ENCODE measurements at regions not wholly inside any gene's neighbourhood (a gene's known extent, or its start where the extent isn't known, plus 50 kb on each side); places are given as distances from the start of the nearest gene placed in this dataset.

- H3K4me1 ChIP-seq (ENCODE audit: insufficient read depth, insufficient read length) = no peaks in the 10 kb centered on the region
- no peak overlapping the region for H3K4me3 ChIP-seq (ENCODE audit: insufficient read length, low read depth)
- H3K27me3 ChIP-seq (ENCODE audit: insufficient read depth, insufficient read length) = no peaks in the 10 kb centered on the region
- no peak for TF ChIP-seq ZNF274 (IDR thresholded peaks at IDR 0.05; ENCODE audit: low read depth, low read length)
- no peak for TF ChIP-seq SUZ12 (IDR thresholded peaks at IDR 0.05; ENCODE audit: extremely low read depth, insufficient read depth, insufficient read length)
- TF ChIP-seq YY1 (IDR thresholded peaks at IDR 0.05; ENCODE audit: insufficient read depth, insufficient read length) = no peak
- 0 out of 2 replicates have a peak, but pooled peaks cover 3% of the 10 kb centered on the region for H3K9me3 ChIP-seq (ENCODE audit: insufficient read depth, low read length)
- no peak for DNase-seq (ENCODE audit: low read depth, low spot score)
- no peak overlapping the region for H3K9ac ChIP-seq (ENCODE audit: insufficient read length, low read depth)
- H3K36me3 ChIP-seq (ENCODE audit: insufficient read depth, insufficient read length, low read length) = no peaks in the 10 kb centered on the region
Measured at GRCh38 chr9:1514776-1515363, 464.7 kb downstream of the DMRT2 start.

- H3K4me3 ChIP-seq (ENCODE audit: insufficient read length, low read depth) = no peak overlapping the region
- no peaks in the 10 kb centered on the region for H3K4me1 ChIP-seq (ENCODE audit: insufficient read depth, insufficient read length)
- H3K27me3 ChIP-seq (ENCODE audit: insufficient read depth, insufficient read length) = no peaks in the 10 kb centered on the region
- TF ChIP-seq SUZ12 (IDR thresholded peaks at IDR 0.05; ENCODE audit: extremely low read depth, insufficient read depth, insufficient read length) = no peak
- no peak for TF ChIP-seq YY1 (IDR thresholded peaks at IDR 0.05; ENCODE audit: insufficient read depth, insufficient read length)
- no peak for TF ChIP-seq ZNF274 (IDR thresholded peaks at IDR 0.05; ENCODE audit: low read depth, low read length)
- H3K9me3 ChIP-seq (ENCODE audit: insufficient read depth, low read length) = 0 out of 2 replicates have a peak, but pooled peaks cover 3% of the 10 kb centered on the region
- no peak for DNase-seq (ENCODE audit: low read depth, low spot score)
- no peak overlapping the region for H3K9ac ChIP-seq (ENCODE audit: insufficient read length, low read depth)
- no peaks in the 10 kb centered on the region for H3K36me3 ChIP-seq (ENCODE audit: insufficient read depth, insufficient read length, low read length)
Measured at GRCh38 chr9:1515557-1515956, 465.4 kb downstream of the DMRT2 start.

GRCh38 chr9:1521547-1521946, 471.4 kb downstream of the DMRT2 start:
- Histone ChIP-seq H3K36me3 (ENCODE audit: insufficient read depth, insufficient read length, low read length) (no peaks in the 10 kb centered on the region), H3K4me1 (ENCODE audit: insufficient read depth, insufficient read length) (no peaks in the 10 kb centered on the region), H3K9me3 (ENCODE audit: insufficient read depth, low read length) (0 out of 2 replicates have a peak, but pooled peaks cover 2% of the 10 kb centered on the region), H3K27me3 (ENCODE audit: insufficient read depth, insufficient read length) (no peaks in the 10 kb centered on the region), H3K4me3 (ENCODE audit: insufficient read length, low read depth) (no peak overlapping the region), H3K9ac (ENCODE audit: insufficient read length, low read depth) (no peak overlapping the region)
- DNase-seq (ENCODE audit: low read depth, low spot score) = no peak
- TF ChIP-seq YY1 (IDR thresholded peaks at IDR 0.05; ENCODE audit: insufficient read depth, insufficient read length) (no peak), SUZ12 (IDR thresholded peaks at IDR 0.05; ENCODE audit: extremely low read depth, insufficient read depth, insufficient read length) (no peak), ZNF274 (IDR thresholded peaks at IDR 0.05; ENCODE audit: low read depth, low read length) (no peak)

- Histone ChIP-seq H3K4me1 (ENCODE audit: insufficient read depth, insufficient read length) (no peaks in the 10 kb centered on the region), H3K9ac (ENCODE audit: insufficient read length, low read depth) (no peak overlapping the region), H3K27me3 (ENCODE audit: insufficient read depth, insufficient read length) (no peaks in the 10 kb centered on the region), H3K9me3 (ENCODE audit: insufficient read depth, low read length) (no peaks in the 10 kb centered on the region), H3K36me3 (ENCODE audit: insufficient read depth, insufficient read length, low read length) (no peaks in the 10 kb centered on the region), H3K4me3 (ENCODE audit: insufficient read length, low read depth) (no peak overlapping the region)
- DNase-seq (ENCODE audit: low read depth, low spot score) = no peak
- no peak for TF ChIP-seq SUZ12 (IDR thresholded peaks at IDR 0.05; ENCODE audit: extremely low read depth, insufficient read depth, insufficient read length)
- no peak for TF ChIP-seq ZNF274 (IDR thresholded peaks at IDR 0.05; ENCODE audit: low read depth, low read length)
- no peak for TF ChIP-seq YY1 (IDR thresholded peaks at IDR 0.05; ENCODE audit: insufficient read depth, insufficient read length)
Measured at GRCh38 chr9:1522219-1522767, 472.1 kb downstream of the DMRT2 start.

- Histone ChIP-seq H3K4me1 (ENCODE audit: insufficient read depth, insufficient read length) (no peaks in the 10 kb centered on the region), H3K4me3 (ENCODE audit: insufficient read length, low read depth) (no peak overlapping the region), H3K27me3 (ENCODE audit: insufficient read depth, insufficient read length) (no peaks in the 10 kb centered on the region), H3K9me3 (ENCODE audit: insufficient read depth, low read length) (no peaks in the 10 kb centered on the region), H3K36me3 (ENCODE audit: insufficient read depth, insufficient read length, low read length) (no peaks in the 10 kb centered on the region), H3K9ac (ENCODE audit: insufficient read length, low read depth) (no peak overlapping the region)
- no peak for DNase-seq (ENCODE audit: low read depth, low spot score)
- TF ChIP-seq SUZ12 (IDR thresholded peaks at IDR 0.05; ENCODE audit: extremely low read depth, insufficient read depth, insufficient read length) = no peak
- no peak for TF ChIP-seq YY1 (IDR thresholded peaks at IDR 0.05; ENCODE audit: insufficient read depth, insufficient read length)
- no peak for TF ChIP-seq ZNF274 (IDR thresholded peaks at IDR 0.05; ENCODE audit: low read depth, low read length)
Measured at GRCh38 chr9:1528456-1528855, 478.3 kb downstream of the DMRT2 start.

GRCh38 chr9:1530696-1531095, 480.5 kb downstream of the DMRT2 start:
- Histone ChIP-seq H3K9me3 (ENCODE audit: insufficient read depth, low read length) (no peaks in the 10 kb centered on the region), H3K36me3 (ENCODE audit: insufficient read depth, insufficient read length, low read length) (no peaks in the 10 kb centered on the region), H3K9ac (ENCODE audit: insufficient read length, low read depth) (no peak overlapping the region), H3K27me3 (ENCODE audit: insufficient read depth, insufficient read length) (no peaks in the 10 kb centered on the region), H3K4me3 (ENCODE audit: insufficient read length, low read depth) (no peak overlapping the region), H3K4me1 (ENCODE audit: insufficient read depth, insufficient read length) (no peaks in the 10 kb centered on the region)
- no peak for DNase-seq (ENCODE audit: low read depth, low spot score)
- TF ChIP-seq YY1 (IDR thresholded peaks at IDR 0.05; ENCODE audit: insufficient read depth, insufficient read length) (no peak), SUZ12 (IDR thresholded peaks at IDR 0.05; ENCODE audit: extremely low read depth, insufficient read depth, insufficient read length) (no peak), ZNF274 (IDR thresholded peaks at IDR 0.05; ENCODE audit: low read depth, low read length) (no peak)

- H3K36me3 ChIP-seq (ENCODE audit: insufficient read depth, insufficient read length, low read length) = no peaks in the 10 kb centered on the region
- TF ChIP-seq ZNF274 (IDR thresholded peaks at IDR 0.05; ENCODE audit: low read depth, low read length) (no peak), SUZ12 (IDR thresholded peaks at IDR 0.05; ENCODE audit: extremely low read depth, insufficient read depth, insufficient read length) (no peak), YY1 (IDR thresholded peaks at IDR 0.05; ENCODE audit: insufficient read depth, insufficient read length) (no peak)
- H3K27me3 ChIP-seq (ENCODE audit: insufficient read depth, insufficient read length) = no peaks in the 10 kb centered on the region
Measured at GRCh38 chr9:1531424-1531823, 481.3 kb downstream of the DMRT2 start.

More at GRCh38 chr9:1531424-1531823, 481.3 kb downstream of the DMRT2 start:
- no peak overlapping the region for H3K4me3 ChIP-seq (ENCODE audit: insufficient read length, low read depth)
- H3K9me3 ChIP-seq (ENCODE audit: insufficient read depth, low read length) = no peaks in the 10 kb centered on the region
- DNase-seq (ENCODE audit: low read depth, low spot score) = no peak
- no peak overlapping the region for H3K9ac ChIP-seq (ENCODE audit: insufficient read length, low read depth)
- no peaks in the 10 kb centered on the region for H3K4me1 ChIP-seq (ENCODE audit: insufficient read depth, insufficient read length)

Measured in NT2/D1 (cell line).